ENCODE measurements at regions not wholly inside any gene's neighbourhood (a gene's known extent, or its start where the extent isn't known, plus 50 kb on each side); places are given as distances from the start of the nearest gene placed in this dataset.

DNA sequence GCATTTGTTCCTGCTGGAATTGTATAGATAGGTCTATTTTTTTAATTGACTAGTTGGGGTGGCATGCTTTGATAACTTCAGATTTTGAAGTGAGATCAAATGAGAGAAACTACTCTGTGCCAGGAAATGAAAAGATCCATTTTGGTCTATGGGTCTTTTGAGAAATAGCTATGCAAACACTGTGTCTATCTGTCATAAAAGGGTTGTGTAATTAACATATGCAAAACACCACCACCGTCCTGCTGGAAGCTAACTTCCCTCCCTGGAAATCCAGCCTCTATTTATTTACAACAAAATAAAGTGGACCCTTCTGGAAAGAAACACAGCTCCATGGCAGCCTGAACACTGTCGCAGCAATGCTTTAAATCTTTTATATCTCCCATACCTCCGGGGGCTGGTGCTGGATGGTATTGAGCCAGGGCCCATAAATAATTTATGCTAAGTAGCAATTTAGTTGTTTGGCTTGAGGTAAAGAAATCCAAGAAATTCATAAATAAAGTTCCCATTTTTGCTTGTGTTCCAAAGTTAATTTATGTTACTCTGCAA, 244.2 kb upstream of the POU3F2 start:
- TF ChIP-seq, protein P1, sequence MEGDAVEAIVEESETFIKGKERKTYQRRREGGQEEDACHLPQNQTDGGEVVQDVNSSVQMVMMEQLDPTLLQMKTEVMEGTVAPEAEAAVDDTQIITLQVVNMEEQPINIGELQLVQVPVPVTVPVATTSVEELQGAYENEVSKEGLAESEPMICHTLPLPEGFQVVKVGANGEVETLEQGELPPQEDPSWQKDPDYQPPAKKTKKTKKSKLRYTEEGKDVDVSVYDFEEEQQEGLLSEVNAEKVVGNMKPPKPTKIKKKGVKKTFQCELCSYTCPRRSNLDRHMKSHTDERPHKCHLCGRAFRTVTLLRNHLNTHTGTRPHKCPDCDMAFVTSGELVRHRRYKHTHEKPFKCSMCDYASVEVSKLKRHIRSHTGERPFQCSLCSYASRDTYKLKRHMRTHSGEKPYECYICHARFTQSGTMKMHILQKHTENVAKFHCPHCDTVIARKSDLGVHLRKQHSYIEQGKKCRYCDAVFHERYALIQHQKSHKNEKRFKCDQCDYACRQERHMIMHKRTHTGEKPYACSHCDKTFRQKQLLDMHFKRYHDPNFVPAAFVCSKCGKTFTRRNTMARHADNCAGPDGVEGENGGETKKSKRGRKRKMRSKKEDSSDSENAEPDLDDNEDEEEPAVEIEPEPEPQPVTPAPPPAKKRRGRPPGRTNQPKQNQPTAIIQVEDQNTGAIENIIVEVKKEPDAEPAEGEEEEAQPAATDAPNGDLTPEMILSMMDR (IDR thresholded peaks at IDR 0.05) = no peak
- no peak for TF ChIP-seq POLR2A (IDR thresholded peaks at IDR 0.05)

All from testis (tissue), 2 donors.